HCT116 (cell line): ENCODE measurements at regions not wholly inside any gene's neighbourhood (a gene's known extent, or its start where the extent isn't known, plus 50 kb on each side); places are given as distances from the start of the nearest gene placed in this dataset.

ENCODE experiments used
- ATAC-seq: fragments of 200-7000 bp; cut with Tn5 transposase; 2 replicates; pipeline ENCODE4 v1.9.1; 2020; ENCODE audit warnings: mild to moderate bottlenecking, moderate library complexity
- BruUV-seq: library from RNA; stranded (reverse); fragments of 400-500 nt; replicated peaks from 2 replicates; lab custom pipeline; 2021; lab: Mats Ljungman, UMichigan
- CTCF ChIA-PET: fragments of 300-600 bp; sonication (Branson Sonifier 250); formaldehyde crosslinking; loops from one replicate; lab custom pipeline; 2021; ENCODE audit warnings: antibody characterized with exemption; lab: Charles Lee
- POLR2A ChIA-PET: fragments of 300-600, 350-600 bp; sonication (Branson Sonifier 250); formaldehyde crosslinking; loops from one replicate; lab custom pipeline; 2021; ENCODE audit warnings: antibody characterized with exemption; lab: Charles Lee
- RAD21 ChIA-PET, 2 experiments: fragments of 300-600 bp; sonication (Branson Sonifier 250); formaldehyde crosslinking; loops; one replicate each; lab custom pipeline; 2023; ENCODE audit warnings: low total read pairs in 2 of 2; ENCODE audit not compliant: uncharacterized antibody in 2 of 2, unreplicated experiment in 2 of 2, low non-redundant PET in 1 of 2; lab: Charles Lee
- DNase-seq: peaks from one replicate; pipeline ENCODE4 v3.0.0-alpha.2; 2010; ENCODE audit warnings: low read depth, low spot score
- H2AFZ ChIP-seq: fragments of 200-600 bp; shearing (Covaris generic), sonication (generic); 2 replicates; pipeline ENCODE4 v1.6.1; 2017; ENCODE audit warnings: low read depth, mixed run types, mixed read lengths, antibody characterized with exemption, low read length; ENCODE audit not compliant: poor library complexity, severe bottlenecking
- H3K27ac ChIP-seq: 2 replicates; pipeline ENCODE4 v1.5.1; 2012; ENCODE audit warnings: low read depth, low read length
- H3K27me3 ChIP-seq: fragments of 200-600 bp; sonication (generic); 2 replicates; pipeline ENCODE4 v1.6.1; 2016; ENCODE audit warnings: mixed run types, low read length, mixed read lengths; ENCODE audit not compliant: insufficient read depth
- H3K36me3 ChIP-seq, 2 experiments: fragments of 200-500 bp in 1 of 2; fragments of 200-600 bp in 1 of 2; sonication (Bioruptor generic) in 1 of 2; sonication (generic) in 1 of 2; 2 replicates each; pipeline versions ENCODE4 v1.5.1 to v1.6.1; 2014 to 2016; ENCODE audit warnings: low read length in 2 of 2, inconsistent platforms in 1 of 2, mixed read lengths in 1 of 2, mixed run types in 1 of 2; ENCODE audit not compliant: insufficient read depth in 2 of 2, control insufficient read depth in 1 of 2
- H3K4me1 ChIP-seq, 2 experiments: fragments of 200-600 bp in 1 of 2; sonication (generic) in 1 of 2; 2 replicates each; pipeline versions ENCODE4 v1.5.1 to v1.6.1; 2012 to 2017; ENCODE audit warnings: low read length in 2 of 2, inconsistent platforms in 1 of 2, mild to moderate bottlenecking in 1 of 2, mixed read lengths in 1 of 2, mixed run types in 1 of 2, moderate library complexity in 1 of 2; ENCODE audit not compliant: insufficient read depth in 2 of 2, control insufficient read depth in 1 of 2
- H3K4me2 ChIP-seq: fragments of 200-600 bp; sonication (generic); 2 replicates; pipeline ENCODE4 v1.6.1; 2017; ENCODE audit warnings: mixed run types, low read length, mixed read lengths
- H3K4me3 ChIP-seq, 2 experiments: fragments of 200-600 bp in 1 of 2; sonication (generic) in 1 of 2; replicated peaks in 1 of 2; 2 replicates each; pipeline ENCODE4 v1.5.1; 2011 to 2016; ENCODE audit warnings: low read length in 2 of 2, control low read depth in 1 of 2, low read depth in 1 of 2, mild to moderate bottlenecking in 1 of 2, mixed read lengths in 1 of 2, mixed run types in 1 of 2
- H3K79me2 ChIP-seq: fragments of 200-600 bp; sonication (generic); 2 replicates; pipeline ENCODE4 v1.6.1; 2017; ENCODE audit warnings: mild to moderate bottlenecking, mixed run types, low read length, moderate library complexity, mixed read lengths; ENCODE audit not compliant: insufficient read depth
- H3K9ac ChIP-seq: fragments of 200-600 bp; sonication (generic); 2 replicates; pipeline ENCODE4 v1.6.1; 2016; ENCODE audit warnings: low read length, mixed read lengths
- H3K9me2 ChIP-seq: fragments of 200-600 bp; sonication (generic), shearing (Covaris generic); 2 replicates; pipeline ENCODE4 v1.6.1; 2017; ENCODE audit warnings: mixed run types, mild to moderate bottlenecking, moderate library complexity; ENCODE audit not compliant: insufficient read depth
- H3K9me3 ChIP-seq, 2 experiments: fragments of 200-500 bp in 1 of 2; fragments of 200-600 bp in 1 of 2; sonication (Bioruptor generic) in 1 of 2; sonication (generic) in 1 of 2; 2 replicates each; pipeline ENCODE4 v1.6.1; 2014 to 2017; ENCODE audit warnings: low read length in 2 of 2, mixed read lengths in 2 of 2, inconsistent platforms in 1 of 2, low read depth in 1 of 2, mild to moderate bottlenecking in 1 of 2, mixed run types in 1 of 2, moderate library complexity in 1 of 2; ENCODE audit not compliant: control insufficient read depth in 1 of 2, insufficient read depth in 1 of 2
- H4K20me1 ChIP-seq: fragments of 200-600 bp; sonication (generic), shearing (Covaris generic); 2 replicates; pipeline ENCODE4 v1.6.1; 2017; ENCODE audit warnings: mixed run types, mild to moderate bottlenecking, moderate library complexity; ENCODE audit not compliant: insufficient read depth
- CEBPB ChIP-seq: IDR thresholded peaks from 2 replicates; pipeline ENCODE4 v1.6.1; 2012; ENCODE audit warnings: low read depth
- ELF1 ChIP-seq: IDR thresholded peaks from 2 replicates; pipeline ENCODE4 v1.6.1; 2012; ENCODE audit warnings: low read depth, borderline replicate concordance
- EZH2 ChIP-seq: fragments of 200-600 bp; sonication (generic); IDR thresholded peaks from 2 replicates; pipeline ENCODE4 v1.6.1; 2017; ENCODE audit warnings: antibody characterized with exemption, mixed run types
- FOSL1 ChIP-seq: IDR thresholded peaks from 2 replicates; pipeline ENCODE4 v1.6.1; 2012; ENCODE audit warnings: low read depth
- JUND ChIP-seq: IDR thresholded peaks from 2 replicates; pipeline ENCODE4 v1.6.1; 2012
- POLR2A ChIP-seq: IDR thresholded peaks from 2 replicates; pipeline ENCODE4 v1.7.0; 2011; ENCODE audit warnings: borderline replicate concordance; ENCODE audit not compliant: insufficient read depth, insufficient read length; ENCODE audit errors: extremely low read depth
- POLR2AphosphoS5 ChIP-seq: IDR thresholded peaks from 2 replicates; pipeline ENCODE4 v1.6.1; 2011; ENCODE audit warnings: mild to moderate bottlenecking, low read depth, low read length, moderate library complexity
- RAD21 ChIP-seq: IDR thresholded peaks from 2 replicates; pipeline ENCODE4 v1.6.1; 2012; ENCODE audit warnings: low read depth, mild to moderate bottlenecking
- SIN3A ChIP-seq: IDR thresholded peaks from 2 replicates; pipeline ENCODE4 v1.6.1; 2012; ENCODE audit warnings: low read depth
- TCF7L2 ChIP-seq: IDR thresholded peaks from 2 replicates; pipeline ENCODE4 v1.7.0; 2011; ENCODE audit warnings: borderline replicate concordance, inconsistent platforms; ENCODE audit not compliant: insufficient read depth, insufficient read length; ENCODE audit errors: extremely low read depth
- ZFX ChIP-seq: fragments of 450-650 bp; IDR thresholded peaks from 2 replicates; pipeline ENCODE4 v1.6.1; 2017
- ZNF274 ChIP-seq: fragments of 200-500 bp; sonication (Bioruptor generic); IDR thresholded peaks from 2 replicates; pipeline ENCODE4 v1.6.1; 2014; ENCODE audit warnings: mild to moderate bottlenecking, low read depth, low read length, inconsistent platforms
- intact Hi-C: fragments of 100-400 bp; cut with micrococcal nuclease; formaldehyde crosslinking; loops from 2 replicates; pipeline ENCODE4 v1.10.0; 2022
- TF ChIP-seq, protein P1 (sequence below), 3 experiments: fragments of 200-600 bp in 1 of 3; sonication (generic) in 1 of 3; IDR thresholded peaks in 2 of 3; conservative IDR thresholded peaks in 1 of 3; 2 replicates each; pipeline ENCODE4 v1.5.1; 2012 to 2017; ENCODE audit warnings: low read depth in 2 of 3, low read length in 2 of 3, antibody characterized with exemption in 1 of 3, borderline replicate concordance in 1 of 3, control low read depth in 1 of 3, mild to moderate bottlenecking in 1 of 3, mixed read lengths in 1 of 3, mixed run types in 1 of 3, moderate library complexity in 1 of 3; ENCODE audit not compliant: insufficient read depth in 1 of 3

DNA sequence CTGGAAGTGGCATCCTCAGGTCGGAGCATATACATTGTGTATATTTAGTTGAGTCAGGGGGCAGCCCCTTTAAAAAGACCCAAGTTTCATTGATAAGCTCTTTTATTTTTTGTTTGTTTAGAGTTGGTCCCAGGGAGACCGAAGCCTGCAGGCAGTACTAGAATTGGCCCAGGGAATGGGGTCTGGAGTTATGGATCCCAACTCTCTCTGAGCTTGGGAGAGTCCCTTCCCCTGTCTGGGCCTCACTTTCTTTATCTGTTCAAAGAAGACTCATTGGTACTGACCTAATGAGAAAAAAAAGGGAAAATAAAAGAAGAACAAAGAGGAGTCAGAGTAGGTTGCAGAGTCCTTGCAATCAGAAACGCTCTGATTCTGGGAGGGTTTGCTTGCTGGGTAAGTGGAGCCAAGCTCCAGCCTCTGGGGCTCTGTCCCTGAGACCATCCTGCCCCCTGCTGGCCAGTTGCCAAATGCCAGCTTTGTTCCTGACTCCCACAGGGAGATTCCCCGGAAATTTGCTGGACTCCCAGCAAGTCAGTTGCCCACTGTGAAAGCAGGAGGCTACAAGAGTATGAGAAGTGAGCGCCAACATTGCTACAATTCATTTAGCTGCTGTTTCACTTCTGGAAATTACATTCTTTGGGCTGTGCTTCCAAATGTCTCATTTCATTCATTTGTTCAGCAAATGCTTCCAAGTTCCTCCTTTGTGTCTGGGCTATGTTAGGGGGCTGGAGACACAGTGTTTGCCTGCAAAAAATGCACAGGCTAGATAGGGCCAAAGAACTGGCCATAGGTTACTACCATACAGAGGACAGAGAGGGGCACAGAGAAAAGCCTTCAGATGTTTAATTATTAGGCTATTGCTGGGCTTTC, 156.2 kb downstream of the MELK start:
- peak; percentile 96 for ATAC-seq
- POLR2A ChIA-PET: no interaction called here
- Histone ChIP-seq H3K79me2 (no peaks in the 10 kb centered on the region), H2AFZ (no peak overlapping the region), H3K4me1 (no peaks in the 10 kb centered on the region), H3K27me3 (no peaks in the 10 kb centered on the region), H3K9ac (no peak overlapping the region), H3K4me3 (no peak overlapping the region), H3K9me3 (no peaks in the 10 kb centered on the region), H3K9me2 (no peaks in the 10 kb centered on the region), H3K36me3 (no peaks in the 10 kb centered on the region)
- BruUV-seq: no TSS peak
- RAD21 ChIA-PET: interaction anchor here (1.0 to 1.3 kb wide), 2 partner anchors 322 kb away, joined by 7 to 12 read pairs; no protein-coding TSS in a partner anchor
- CTCF ChIA-PET: interaction anchor here (0.6 to 2.1 kb wide), 21 partner anchors 10 to 539 kb away, joined by 3 to 39 read pairs (median 3); no protein-coding TSS in a partner anchor
- DNase-seq: peak; percentile 57
- intact Hi-C loops: loop anchor here (1.0 kb wide), 3 partner anchors 96 to 322 kb away; no protein-coding TSS in a partner anchor
- TF ChIP-seq, protein P1, sequence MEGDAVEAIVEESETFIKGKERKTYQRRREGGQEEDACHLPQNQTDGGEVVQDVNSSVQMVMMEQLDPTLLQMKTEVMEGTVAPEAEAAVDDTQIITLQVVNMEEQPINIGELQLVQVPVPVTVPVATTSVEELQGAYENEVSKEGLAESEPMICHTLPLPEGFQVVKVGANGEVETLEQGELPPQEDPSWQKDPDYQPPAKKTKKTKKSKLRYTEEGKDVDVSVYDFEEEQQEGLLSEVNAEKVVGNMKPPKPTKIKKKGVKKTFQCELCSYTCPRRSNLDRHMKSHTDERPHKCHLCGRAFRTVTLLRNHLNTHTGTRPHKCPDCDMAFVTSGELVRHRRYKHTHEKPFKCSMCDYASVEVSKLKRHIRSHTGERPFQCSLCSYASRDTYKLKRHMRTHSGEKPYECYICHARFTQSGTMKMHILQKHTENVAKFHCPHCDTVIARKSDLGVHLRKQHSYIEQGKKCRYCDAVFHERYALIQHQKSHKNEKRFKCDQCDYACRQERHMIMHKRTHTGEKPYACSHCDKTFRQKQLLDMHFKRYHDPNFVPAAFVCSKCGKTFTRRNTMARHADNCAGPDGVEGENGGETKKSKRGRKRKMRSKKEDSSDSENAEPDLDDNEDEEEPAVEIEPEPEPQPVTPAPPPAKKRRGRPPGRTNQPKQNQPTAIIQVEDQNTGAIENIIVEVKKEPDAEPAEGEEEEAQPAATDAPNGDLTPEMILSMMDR (IDR thresholded peaks at IDR 0.05 in 2 of 3, conservative IDR thresholded peaks at IDR 0.05 in 1 of 3; ENCODE audit: borderline replicate concordance in 1 of 3, insufficient read depth in 1 of 3, low read depth in 2 of 3, low read length in 2 of 3): peak; percentile 83 to 93 (median 91)
- TF ChIP-seq POLR2AphosphoS5: no peak
- TF ChIP-seq SIN3A: no peak
- TF ChIP-seq RAD21: peak; percentile 91
- TF ChIP-seq, all 23 proteins: peak for 2
- Histone ChIP-seq H4K20me1 (no peaks in the 10 kb centered on the region), H3K4me2 (no peak overlapping the region), H3K27ac (no peak overlapping the region)

DNA sequence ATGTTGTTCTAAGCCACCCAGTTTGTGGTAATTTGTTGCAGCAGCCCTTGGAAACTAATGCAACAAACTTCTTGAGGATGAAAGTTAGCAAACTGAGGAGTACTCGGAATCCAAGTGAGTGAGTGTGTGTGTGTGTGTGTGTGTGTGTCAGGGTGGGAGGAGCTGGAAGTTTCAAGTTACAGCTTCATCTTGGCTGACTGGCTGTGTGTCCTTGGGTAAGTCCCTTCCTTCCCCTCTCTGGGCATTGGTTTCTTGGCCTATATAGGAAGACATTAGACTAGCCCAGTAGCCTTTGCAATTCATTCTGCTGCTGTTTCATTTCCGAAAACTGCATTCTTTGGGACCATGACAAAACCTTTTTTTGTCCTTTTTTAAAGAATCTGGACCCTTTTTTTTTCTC, 157.2 kb downstream of the MELK start:
- intact Hi-C loops: loop anchor here (1.0 kb wide), 3 partner anchors 97 to 323 kb away; no protein-coding TSS in a partner anchor
- Histone ChIP-seq H3K4me2 (no peak overlapping the region), H3K9me2 (no peaks in the 10 kb centered on the region), H3K27ac (no peak overlapping the region), H3K36me3 (no peaks in the 10 kb centered on the region), H3K27me3 (no peaks in the 10 kb centered on the region)
- ChIA-PET CTCF (interaction anchor here (1.8 to 3.1 kb wide), 4 partner anchors 9 to 322 kb away, joined by 8 to 30 read pairs (median 14); no protein-coding TSS in a partner anchor), POLR2A (no interaction called here)
- ATAC-seq: no peak
- BruUV-seq: no TSS peak
- no peak for TF ChIP-seq CEBPB
- TF ChIP-seq ZNF274: no peak
- TF ChIP-seq ELF1: no peak
- TF ChIP-seq FOSL1: no peak
- no peak for TF ChIP-seq POLR2A
- no peak for TF ChIP-seq JUND
- TF ChIP-seq ZFX: no peak
- TF ChIP-seq EZH2: no peak
- TF ChIP-seq, protein P1 (IDR thresholded peaks at IDR 0.05 in 2 of 3, conservative IDR thresholded peaks at IDR 0.05 in 1 of 3; ENCODE audit: borderline replicate concordance in 1 of 3, insufficient read depth in 1 of 3, low read depth in 2 of 3, low read length in 2 of 3): no peak
- no peak for TF ChIP-seq TCF7L2
- TF ChIP-seq, all 23 proteins: peak for 0
- Histone ChIP-seq H3K4me1 (no peaks in the 10 kb centered on the region), H3K9ac (no peak overlapping the region), H2AFZ (no peak overlapping the region), H3K9me3 (no peaks in the 10 kb centered on the region), H3K4me3 (no peak overlapping the region), H3K79me2 (no peaks in the 10 kb centered on the region), H4K20me1 (no peaks in the 10 kb centered on the region)
- RAD21 ChIA-PET: no interaction called here
- DNase-seq: no peak
